ENCODE measurements at regions not wholly inside any gene's neighbourhood (a gene's known extent, or its start where the extent isn't known, plus 50 kb on each side); places are given as distances from the start of the nearest gene placed in this dataset.
"Not testable (repeated sequence)": the region's sequence is repeated elsewhere in the genome, so short reads cannot be mapped to it uniquely, and the experiment has no call there.

- not testable (repeated sequence) for DNase-seq (ENCODE audit: low read depth in 2 of 2)
Measured at GRCh38 chr17:15802917-15803316, 70.8 kb downstream of the TBC1D26 start.

GRCh38 chr17:15806825-15807224 is 74.7 kb downstream of the TBC1D26 start:
- DNase-seq (ENCODE audit: low read depth in 2 of 2), result not testable (repeated sequence)

DNA sequence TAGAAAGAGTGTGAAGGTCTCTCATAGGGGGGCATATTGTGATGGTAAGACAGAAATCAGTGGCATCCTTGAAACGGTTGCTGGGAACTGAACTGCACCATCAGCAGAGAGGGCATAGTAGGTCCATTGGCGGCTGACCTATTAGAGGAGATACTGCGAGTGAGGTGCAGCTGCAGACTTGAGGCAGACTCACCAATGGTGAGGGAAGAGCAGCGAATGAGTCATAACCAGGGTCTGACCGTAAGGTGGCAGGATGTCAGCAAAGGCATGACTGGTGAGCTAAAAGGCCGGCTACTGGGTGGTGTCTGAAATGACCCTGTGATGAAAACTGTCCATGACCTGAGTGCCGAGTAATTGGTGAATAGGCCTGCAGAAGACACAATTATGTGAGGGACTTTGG is 81.3 kb downstream of the TBC1D26 start:
- DNase-seq (ENCODE audit: low read depth in 2 of 2), result not testable (repeated sequence)

- DNase-seq (ENCODE audit: low read depth in 2 of 2), result not testable (repeated sequence)
Measured at GRCh38 chr17:15814003-15814402, 81.9 kb downstream of the TBC1D26 start.

- DNase-seq (ENCODE audit: low read depth in 2 of 2), result not testable (repeated sequence)
Measured at GRCh38 chr17:15817861-15818260, 85.8 kb downstream of the TBC1D26 start.

- DNase-seq (ENCODE audit: low read depth in 2 of 2), result not testable (repeated sequence)
Measured at GRCh38 chr17:15822280-15822679, 90.2 kb downstream of the TBC1D26 start.

- peak; percentile 75 for DNase-seq (ENCODE audit: low read depth in 2 of 2)
Measured at GRCh38 chr17:15828727-15829314, 96.7 kb downstream of the TBC1D26 start.

DNA sequence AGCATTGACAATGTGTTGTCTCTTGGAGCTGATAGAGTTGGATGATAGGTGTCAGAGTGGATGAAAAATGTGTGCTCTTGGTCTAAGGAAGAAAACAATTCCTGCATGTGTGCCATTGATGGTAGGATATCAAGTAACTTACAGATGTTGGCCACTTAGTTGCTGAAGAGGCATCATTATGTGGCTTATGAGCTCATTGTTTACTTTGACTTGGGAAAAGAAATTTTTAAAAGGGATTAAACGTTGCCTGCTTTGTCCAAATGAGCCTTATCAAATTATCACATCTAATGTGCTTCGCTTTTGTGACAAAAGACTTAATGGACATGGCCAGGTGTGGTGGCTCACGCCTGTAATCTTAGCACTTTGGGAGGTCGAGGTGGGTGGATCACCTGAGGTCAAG is 98.1 kb downstream of the TBC1D26 start:
- DNase-seq (ENCODE audit: low read depth in 2 of 2), result not testable (repeated sequence)

DNA sequence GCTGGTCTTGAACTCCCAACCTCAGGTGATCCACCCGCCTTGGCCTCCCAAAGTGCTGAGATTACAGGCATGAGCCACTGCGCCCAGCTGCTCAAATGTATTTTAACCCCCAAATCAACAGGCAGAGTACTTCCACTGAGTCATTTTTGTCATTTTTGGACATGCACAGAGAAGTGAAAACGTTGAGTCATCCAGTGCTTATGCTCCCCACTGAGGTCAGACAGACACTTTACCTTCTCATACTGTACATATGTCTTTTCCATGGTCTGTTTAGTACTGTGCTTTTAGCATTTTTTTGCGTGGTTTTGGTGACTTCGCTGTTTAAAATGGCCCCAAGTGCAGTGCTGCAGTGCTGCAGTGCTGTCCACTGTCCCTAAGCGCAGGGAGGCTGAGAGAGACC is 99.1 kb downstream of the TBC1D26 start:
- DNase-seq (ENCODE audit: low read depth in 2 of 2), result peak in 1 of 2 donors; percentile 10

DNA sequence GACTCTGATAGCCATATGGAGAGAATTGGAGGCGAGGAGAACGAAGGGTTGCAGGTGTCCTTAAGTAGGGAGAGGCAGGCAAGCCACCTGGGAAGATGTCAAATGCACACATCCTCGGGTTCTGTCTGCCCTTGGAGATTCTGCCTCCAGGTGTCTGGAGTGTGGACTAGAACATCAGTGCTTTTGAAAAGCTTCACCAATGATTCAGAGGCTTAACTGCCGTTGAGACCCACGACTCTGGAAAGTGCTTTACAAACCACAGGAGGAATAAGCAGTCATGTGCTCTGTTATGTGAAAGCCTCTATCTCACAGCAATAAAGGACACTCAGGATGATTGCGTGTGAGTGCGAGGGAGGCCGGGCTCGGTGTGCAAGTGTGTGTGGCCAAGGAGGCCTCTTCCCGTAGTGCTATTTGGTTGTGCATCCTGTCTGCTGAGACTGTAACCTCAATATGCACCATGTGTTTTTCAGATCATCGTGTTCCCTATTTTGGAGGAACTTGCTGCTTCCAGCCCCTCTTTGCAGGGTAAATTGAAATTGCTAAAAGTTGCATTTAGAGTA is 100.9 kb downstream of the TBC1D26 start:
- not testable (repeated sequence) for DNase-seq (ENCODE audit: low read depth in 2 of 2)

- not testable (repeated sequence) for DNase-seq (ENCODE audit: low read depth in 2 of 2)
Measured at GRCh38 chr17:15833890-15834289, 101.8 kb downstream of the TBC1D26 start.

- DNase-seq (ENCODE audit: low read depth in 2 of 2), result not testable (repeated sequence)
Measured at GRCh38 chr17:15835481-15835880, 103.4 kb downstream of the TBC1D26 start.

DNA sequence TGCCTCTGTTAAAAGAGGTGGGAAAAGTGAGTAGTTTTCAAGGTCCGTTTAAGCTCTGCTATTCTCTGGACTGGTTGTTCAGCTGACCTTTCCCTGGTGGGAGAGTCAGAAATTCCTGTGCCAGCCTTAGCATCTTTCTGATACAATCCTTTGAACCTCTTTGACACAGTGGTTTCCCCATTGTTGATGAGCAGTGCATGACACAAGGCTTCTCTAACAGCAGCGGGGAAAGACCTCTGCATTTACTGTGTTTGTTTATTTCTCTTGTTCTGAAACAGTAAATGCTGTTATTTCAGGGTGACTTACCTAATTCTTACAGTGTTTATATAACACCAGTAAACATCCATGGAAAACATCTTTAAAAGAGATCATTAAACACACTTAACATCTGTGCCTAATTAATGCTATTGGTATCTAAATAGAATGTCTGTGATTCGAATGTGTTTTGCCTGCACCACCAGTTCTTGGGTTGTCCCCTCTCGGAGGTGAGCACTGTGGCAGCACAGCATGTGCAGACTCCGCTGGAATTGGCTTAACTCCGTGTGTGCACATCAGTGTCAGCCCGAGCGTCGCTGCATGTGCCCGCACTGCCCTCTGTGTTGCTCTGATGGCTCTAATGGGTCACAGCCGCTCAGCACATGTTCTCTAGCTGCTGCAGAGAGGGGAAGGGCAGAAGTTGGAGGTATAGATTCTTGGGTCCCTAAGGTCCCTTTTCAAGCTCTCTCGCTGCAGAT is 104.3 kb downstream of the TBC1D26 start:
- not testable (repeated sequence) for DNase-seq (ENCODE audit: low read depth in 2 of 2)

- not testable (repeated sequence) for DNase-seq (ENCODE audit: low read depth in 2 of 2)
Measured at GRCh38 chr17:15836991-15837390, 104.9 kb downstream of the TBC1D26 start.

DNA sequence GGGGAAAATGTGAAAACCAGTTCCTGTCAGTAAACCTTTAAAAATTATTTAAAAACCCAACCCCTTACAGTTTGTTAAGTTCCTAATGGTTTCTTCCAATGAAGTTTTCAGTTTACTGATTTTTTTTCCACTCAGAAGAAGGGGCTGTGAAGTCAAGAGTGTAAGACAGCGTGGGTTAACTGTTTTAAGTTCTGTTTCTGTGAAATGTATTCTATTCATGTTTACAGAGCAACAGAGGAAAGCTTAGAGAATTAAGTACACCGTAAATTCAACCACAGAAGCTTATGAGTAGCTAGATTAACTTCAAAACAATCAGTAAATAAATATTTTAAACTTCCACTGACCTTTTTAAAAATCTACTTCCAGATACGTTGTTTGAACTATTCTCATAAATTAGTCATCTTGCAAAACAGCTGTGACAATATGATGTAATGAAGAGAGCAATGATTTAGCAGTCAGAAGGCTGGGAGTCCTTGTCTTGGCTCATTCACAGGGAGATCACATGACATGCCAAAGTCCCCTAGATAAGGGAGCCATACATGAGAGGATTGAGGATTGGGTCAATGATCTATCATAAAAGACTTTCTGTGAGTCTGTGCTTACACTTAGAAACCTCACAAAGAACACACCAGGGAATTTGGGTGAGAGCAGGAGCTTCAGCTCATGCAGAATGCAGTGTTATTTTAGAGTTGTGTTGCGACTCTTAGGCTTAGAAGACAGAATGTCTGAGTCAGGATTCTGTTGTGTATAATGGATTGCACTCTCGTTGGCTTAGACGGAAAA is 97.3 kb upstream of the ADORA2B start:
- DNase-seq (ENCODE audit: low read depth in 2 of 2), result peak in 1 of 2 donors; percentile 10

GRCh38 chr17:15849054-15849453 is 95.9 kb upstream of the ADORA2B start:
- peak; percentile 73 to 83 for DNase-seq (ENCODE audit: low read depth in 2 of 2)

GRCh38 chr17:15850071-15850470 is 94.9 kb upstream of the ADORA2B start:
- DNase-seq (ENCODE audit: low read depth in 2 of 2), result peak in 1 of 2 donors; percentile 31

DNA sequence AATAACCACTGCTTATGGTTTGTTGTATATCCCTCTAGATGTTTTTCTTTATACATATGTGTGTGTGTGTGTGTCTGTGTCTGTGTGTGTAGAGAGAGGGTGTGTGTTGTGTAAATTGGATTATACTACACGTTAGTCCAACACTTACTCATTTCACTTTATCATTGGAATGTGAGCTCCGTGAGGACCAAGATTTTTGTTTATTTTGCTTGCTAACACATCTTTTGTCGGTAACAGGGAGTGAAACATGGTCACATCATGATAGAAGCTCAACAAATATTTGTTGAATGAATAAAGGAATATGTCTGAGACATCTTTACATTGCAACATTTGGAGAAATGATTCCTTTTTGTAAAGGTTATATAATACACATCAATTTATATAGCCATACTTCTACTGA is 94.2 kb upstream of the ADORA2B start:
- DNase-seq (ENCODE audit: low read depth in 2 of 2), result peak in 1 of 2 donors; percentile 23

GRCh38 chr17:15852863-15853262 is 92.1 kb upstream of the ADORA2B start:
- DNase-seq (ENCODE audit: low read depth in 2 of 2), result not testable (repeated sequence)

DNA sequence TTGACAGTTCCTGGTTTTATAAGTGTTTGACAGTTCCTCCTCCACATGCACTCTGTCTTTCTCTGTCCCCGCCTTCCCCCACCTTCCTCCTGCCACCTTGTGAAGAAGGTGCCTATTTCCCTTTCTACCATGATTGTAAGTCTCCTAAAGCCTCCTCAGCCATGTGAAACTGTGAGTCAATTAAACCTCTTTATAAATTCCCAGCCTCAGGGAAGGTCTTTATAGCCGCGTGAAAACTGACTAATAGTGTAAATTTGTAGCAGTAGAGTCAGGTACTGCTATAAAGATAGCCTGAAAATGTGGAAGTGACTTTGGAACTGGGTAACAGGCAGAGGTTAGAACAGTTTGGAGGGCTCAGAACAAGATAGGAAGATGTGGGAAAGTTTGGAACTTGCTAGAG is 88.7 kb upstream of the ADORA2B start:
- DNase-seq (ENCODE audit: low read depth in 2 of 2), result not testable (repeated sequence)

DNA sequence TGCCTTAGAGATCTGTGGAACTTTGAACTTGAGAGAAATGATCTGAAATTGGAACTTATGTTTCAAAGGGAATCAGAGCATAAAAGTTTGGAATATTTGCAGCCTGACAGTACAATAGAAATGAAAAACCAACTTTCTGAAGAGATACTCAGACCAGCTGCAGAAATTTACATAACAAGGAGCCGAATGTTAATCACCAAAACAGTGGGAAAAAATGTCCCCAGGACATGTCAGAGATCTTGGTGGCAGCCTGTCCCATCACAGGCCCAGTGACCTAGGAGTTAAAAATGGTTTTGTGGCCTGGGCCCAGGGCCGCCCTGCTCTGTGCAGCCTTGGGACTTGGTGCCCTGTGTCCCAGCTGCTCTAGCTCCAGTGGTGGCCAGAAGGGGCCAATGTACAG is 88.2 kb upstream of the ADORA2B start:
- DNase-seq (ENCODE audit: low read depth in 2 of 2), result not testable (repeated sequence)

DNA sequence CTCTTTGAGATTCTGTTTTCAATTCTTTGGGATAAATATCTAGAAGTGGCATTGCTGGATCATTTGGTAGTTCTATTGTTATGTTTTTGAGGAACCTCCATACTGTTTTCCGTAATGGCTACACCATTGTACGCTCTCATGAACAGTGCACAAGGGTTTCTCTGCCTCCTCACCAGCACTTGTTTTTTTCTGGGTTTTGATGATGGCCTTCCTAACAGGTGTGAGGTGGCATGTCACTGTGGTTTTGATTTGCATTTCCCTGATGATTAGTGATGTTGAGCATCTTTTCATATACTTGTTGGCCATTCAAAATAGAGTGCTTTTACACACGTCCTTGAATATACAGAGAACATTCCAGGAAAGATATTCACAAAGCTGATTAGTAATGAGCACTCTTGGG is 86.8 kb upstream of the ADORA2B start:
- not testable (repeated sequence) for DNase-seq (ENCODE audit: low read depth in 2 of 2)

All from lung microvascular endothelial cell (primary cell).